Fibroblast of lung (primary cell): ENCODE measurements at regions not wholly inside any gene's neighbourhood (a gene's known extent, or its start where the extent isn't known, plus 50 kb on each side); places are given as distances from the start of the nearest gene placed in this dataset.

Experiments used
- CTCF ChIP-seq, 2 donors: IDR thresholded peaks in 1 of 2; conservative IDR thresholded peaks in 1 of 2; 1 replicate in 1 of 2; 2 replicates in 1 of 2; pipeline ENCODE4 v1.5.1; 2011 to 2012; ENCODE audit warnings: low read length in 2 of 2, control low read depth in 1 of 2, inconsistent platforms in 1 of 2, low read depth in 1 of 2, mild to moderate bottlenecking in 1 of 2
- EZH2 ChIP-seq: IDR thresholded peaks from 2 replicates; pipeline ENCODE4 v1.5.1; 2012; ENCODE audit warnings: low read length, control low read depth, mild to moderate bottlenecking; ENCODE audit errors: missing control alignments

- TF ChIP-seq EZH2: no peak
- no peak for TF ChIP-seq CTCF (conservative IDR thresholded peaks at IDR 0.05 in 1 of 2, IDR thresholded peaks at IDR 0.05 in 1 of 2; ENCODE audit: low read depth in 1 of 2, low read length in 2 of 2)
Observed at GRCh38 chr9:115625954-115626353, 508.0 kb upstream of the TNC start.
